HEK293 (cell line): ENCODE measurements at regions not wholly inside any gene's neighbourhood (a gene's known extent, or its start where the extent isn't known, plus 50 kb on each side); places are given as distances from the start of the nearest gene placed in this dataset.

Source experiments
- HOXA7 ChIP-seq: sonication (generic); formaldehyde crosslinking; IDR thresholded peaks from 2 replicates; pipeline ENCODE4 v1.8.1; 2022; ENCODE audit warnings: missing genetic modification reagents, borderline replicate concordance
- PRDM1 ChIP-seq: fragments of 450-650 bp; formaldehyde crosslinking; IDR thresholded peaks from 2 replicates; pipeline ENCODE4; 2016; ENCODE audit warnings: missing biosample characterization, missing genetic modification characterization
- ZFP41 ChIP-seq: fragments of 450-650 bp; formaldehyde crosslinking; IDR thresholded peaks from 2 replicates; pipeline ENCODE4 v1.5.1; 2016; ENCODE audit warnings: missing biosample characterization, missing genetic modification characterization, borderline replicate concordance

DNA sequence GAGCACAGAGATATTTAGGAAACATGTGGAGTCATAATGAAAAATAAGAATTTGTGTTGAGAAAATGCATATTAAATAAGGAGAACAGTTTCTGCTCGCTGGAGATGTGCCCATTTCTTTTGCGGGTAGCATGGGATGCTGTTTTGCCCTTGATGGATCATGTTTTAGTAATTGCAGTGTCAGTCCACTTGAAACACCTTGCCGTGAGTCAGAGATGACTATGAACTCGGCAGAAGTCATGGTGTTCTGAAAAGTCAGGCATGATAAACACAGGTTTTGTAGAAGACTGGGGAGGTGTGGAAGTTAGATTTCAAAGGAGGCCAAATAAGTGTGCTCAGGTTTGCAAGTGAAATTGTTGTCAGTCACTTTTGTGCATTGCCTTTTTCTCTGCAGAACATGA, 315.0 kb upstream of the LRRC7 start:
- TF ChIP-seq PRDM1 (no peak), HOXA7 (CRISPR knock-in tag) (no peak), ZFP41 (tag by site-specific recombination) (no peak)
